HepG2 (cell line): ENCODE measurements at regions not wholly inside any gene's neighbourhood (a gene's known extent, or its start where the extent isn't known, plus 50 kb on each side); places are given as distances from the start of the nearest gene placed in this dataset.

ENCODE experiments used
- ARNT ChIP-seq: fragments of 450-650 bp; IDR thresholded peaks from 2 replicates; pipeline ENCODE4 v1.6.1; 2017
- CBFB ChIP-seq: sonication (generic); formaldehyde crosslinking; IDR thresholded peaks from 2 replicates; pipeline ENCODE4 v1.4.0; 2020; ENCODE audit warnings: missing genetic modification reagents
- HNRNPK ChIP-seq: fragments of 200-400 bp; formaldehyde crosslinking; IDR thresholded peaks from 2 replicates; pipeline ENCODE4 v1.6.1; 2018; ENCODE audit warnings: low read length, low read depth, moderate library complexity, mild to moderate bottlenecking; ENCODE audit not compliant: poor library complexity, severe bottlenecking
- KLF9 ChIP-seq: IDR thresholded peaks from 2 replicates; pipeline ENCODE4 v1.6.1; 2016; ENCODE audit warnings: low read depth
- MAFF ChIP-seq: IDR thresholded peaks from 2 replicates; pipeline ENCODE4 v1.6.1; 2011; ENCODE audit warnings: low read depth, low read length, improper control_type of control experiment
- NFE2L2 ChIP-seq: fragments of 150-350 bp; IDR thresholded peaks from 2 replicates; pipeline ENCODE4 v1.6.1; 2014; ENCODE audit warnings: low read length
- NR2F6 ChIP-seq, 2 experiments: IDR thresholded peaks; 2 replicates each; pipeline ENCODE4 v1.6.1; 2016; ENCODE audit warnings: antibody characterized with exemption in 1 of 2, mild to moderate bottlenecking in 1 of 2
- PTBP1 ChIP-seq: fragments of 200-400 bp; formaldehyde crosslinking; IDR thresholded peaks from 2 replicates; pipeline ENCODE4 v1.6.1; 2018; ENCODE audit warnings: low read length, low read depth; ENCODE audit not compliant: poor library complexity, severe bottlenecking
- RBM39 ChIP-seq: fragments of 200-400 bp; formaldehyde crosslinking; IDR thresholded peaks from one replicate; pipeline ENCODE4 v1.6.1; 2018; ENCODE audit warnings: antibody characterized with exemption, mild to moderate bottlenecking, low read depth, low read length; ENCODE audit not compliant: poor library complexity, severe bottlenecking
- RCOR2 ChIP-seq: IDR thresholded peaks from 2 replicates; pipeline ENCODE4 v1.6.1; 2016; ENCODE audit warnings: missing biosample characterization, missing genetic modification reagents
- SAP130 ChIP-seq: IDR thresholded peaks from 2 replicates; pipeline ENCODE4 v1.6.1; 2016; ENCODE audit warnings: low read depth
- ZFX ChIP-seq: sonication (generic); formaldehyde crosslinking; IDR thresholded peaks from 2 replicates; pipeline ENCODE4 v1.4.0; 2020; ENCODE audit warnings: mild to moderate bottlenecking, low read depth, missing genetic modification reagents, moderate library complexity
- ZNF343 ChIP-seq: sonication (generic); formaldehyde crosslinking; IDR thresholded peaks from 2 replicates; pipeline ENCODE4 v1.4.0; 2020; ENCODE audit warnings: mild to moderate bottlenecking, missing genetic modification reagents
- ZNF383 ChIP-seq: sonication (generic); formaldehyde crosslinking; IDR thresholded peaks from 2 replicates; pipeline ENCODE4 v1.4.0; 2020; ENCODE audit warnings: missing genetic modification reagents, mild to moderate bottlenecking, borderline replicate concordance
- ZNF430 ChIP-seq: sonication (generic); formaldehyde crosslinking; IDR thresholded peaks from 2 replicates; pipeline ENCODE4 v1.9.0; 2021; ENCODE audit warnings: mild to moderate bottlenecking, missing genetic modification reagents
- TF ChIP-seq, protein P1 (sequence below), 2 experiments: sonication (generic) in 1 of 2; formaldehyde crosslinking in 1 of 2; IDR thresholded peaks; 2 replicates each; pipeline versions ENCODE4 v1.6.1 to v1.9.0; 2014 to 2022; ENCODE audit warnings: antibody characterized with exemption in 1 of 2, borderline replicate concordance in 1 of 2, inconsistent platforms in 1 of 2, low read depth in 1 of 2, missing genetic modification reagents in 1 of 2
- TF ChIP-seq, protein P2 (sequence below): sonication (generic); formaldehyde crosslinking; IDR thresholded peaks from 2 replicates; pipeline ENCODE4 v1.5.1; 2020; ENCODE audit warnings: missing genetic modification reagents, mild to moderate bottlenecking, borderline replicate concordance

DNA sequence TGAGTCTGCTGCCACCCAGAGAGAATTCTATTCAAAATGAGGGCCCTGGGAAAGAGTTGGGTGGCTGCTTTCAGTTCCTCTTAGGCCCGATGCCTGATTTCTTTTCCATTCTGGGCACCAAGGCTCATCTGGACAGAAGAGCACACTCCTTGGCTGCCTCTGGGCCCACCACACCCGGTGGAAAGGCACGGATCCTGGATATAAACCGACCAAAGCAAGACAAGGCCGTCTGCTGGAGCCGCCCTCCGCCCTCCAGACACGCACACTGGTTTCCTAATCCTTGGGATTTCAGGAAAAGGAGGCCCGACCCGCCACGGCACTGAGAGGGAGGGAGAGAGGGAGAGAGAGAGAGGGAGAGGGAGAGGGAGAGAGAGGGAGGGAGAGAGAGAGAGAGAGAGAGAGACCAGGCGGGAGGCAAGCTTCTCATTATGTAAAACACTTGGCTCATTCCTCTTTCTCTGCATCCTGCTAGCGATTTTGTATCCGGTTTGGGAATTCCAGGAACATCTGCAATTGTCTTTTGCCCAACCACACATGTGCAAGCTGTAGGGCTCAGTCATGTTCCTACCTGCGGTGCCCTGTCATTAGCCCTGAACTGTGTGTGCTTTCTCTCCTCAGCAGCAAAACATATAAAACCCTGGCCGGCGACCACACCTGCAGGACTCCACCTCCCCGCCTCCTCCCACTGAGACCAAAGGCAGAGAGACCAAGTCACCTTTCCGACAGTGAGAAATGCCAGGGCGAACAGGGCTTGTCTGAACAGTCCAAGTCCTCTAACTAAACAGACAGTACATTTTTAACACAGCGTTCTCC, 347.2 kb downstream of the SOX9 start (continued):
- TF ChIP-seq, protein P1, sequence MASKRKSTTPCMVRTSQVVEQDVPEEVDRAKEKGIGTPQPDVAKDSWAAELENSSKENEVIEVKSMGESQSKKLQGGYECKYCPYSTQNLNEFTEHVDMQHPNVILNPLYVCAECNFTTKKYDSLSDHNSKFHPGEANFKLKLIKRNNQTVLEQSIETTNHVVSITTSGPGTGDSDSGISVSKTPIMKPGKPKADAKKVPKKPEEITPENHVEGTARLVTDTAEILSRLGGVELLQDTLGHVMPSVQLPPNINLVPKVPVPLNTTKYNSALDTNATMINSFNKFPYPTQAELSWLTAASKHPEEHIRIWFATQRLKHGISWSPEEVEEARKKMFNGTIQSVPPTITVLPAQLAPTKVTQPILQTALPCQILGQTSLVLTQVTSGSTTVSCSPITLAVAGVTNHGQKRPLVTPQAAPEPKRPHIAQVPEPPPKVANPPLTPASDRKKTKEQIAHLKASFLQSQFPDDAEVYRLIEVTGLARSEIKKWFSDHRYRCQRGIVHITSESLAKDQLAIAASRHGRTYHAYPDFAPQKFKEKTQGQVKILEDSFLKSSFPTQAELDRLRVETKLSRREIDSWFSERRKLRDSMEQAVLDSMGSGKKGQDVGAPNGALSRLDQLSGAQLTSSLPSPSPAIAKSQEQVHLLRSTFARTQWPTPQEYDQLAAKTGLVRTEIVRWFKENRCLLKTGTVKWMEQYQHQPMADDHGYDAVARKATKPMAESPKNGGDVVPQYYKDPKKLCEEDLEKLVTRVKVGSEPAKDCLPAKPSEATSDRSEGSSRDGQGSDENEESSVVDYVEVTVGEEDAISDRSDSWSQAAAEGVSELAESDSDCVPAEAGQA (IDR thresholded peaks at IDR 0.05; ENCODE audit: low read depth) = no peak
- TF ChIP-seq, protein P1 (CRISPR knock-in tag; IDR thresholded peaks at IDR 0.05; ENCODE audit: borderline replicate concordance) = no peak
- TF ChIP-seq PTBP1 (peak; percentile 55), KLF9 (CRISPR knock-in tag) (no peak), NFE2L2 (no peak), MAFF (no peak), CBFB (CRISPR knock-in tag) (no peak), RCOR2 (CRISPR knock-in tag) (no peak), ARNT (no peak), ZNF343 (no peak), RBM39 (peak; percentile 36), ZFX (CRISPR knock-in tag) (0 out of 2 replicates have a peak, but pooled peaks have one; percentile 16), ZNF383 (CRISPR knock-in tag) (no peak), ZNF430 (no peak), HNRNPK (peak; percentile 38), NR2F6 (IDR thresholded peaks at IDR 0.05) (no peak), NR2F6 (CRISPR knock-in tag; IDR thresholded peaks at IDR 0.05) (no peak), SAP130 (CRISPR knock-in tag) (no peak)
- TF ChIP-seq, protein P2, sequence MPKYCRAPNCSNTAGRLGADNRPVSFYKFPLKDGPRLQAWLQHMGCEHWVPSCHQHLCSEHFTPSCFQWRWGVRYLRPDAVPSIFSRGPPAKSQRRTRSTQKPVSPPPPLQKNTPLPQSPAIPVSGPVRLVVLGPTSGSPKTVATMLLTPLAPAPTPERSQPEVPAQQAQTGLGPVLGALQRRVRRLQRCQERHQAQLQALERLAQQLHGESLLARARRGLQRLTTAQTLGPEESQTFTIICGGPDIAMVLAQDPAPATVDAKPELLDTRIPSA (CRISPR knock-in tag) = no peak
